ENCODE measurements at regions not wholly inside any gene's neighbourhood (a gene's known extent, or its start where the extent isn't known, plus 50 kb on each side); places are given as distances from the start of the nearest gene placed in this dataset.

DNA sequence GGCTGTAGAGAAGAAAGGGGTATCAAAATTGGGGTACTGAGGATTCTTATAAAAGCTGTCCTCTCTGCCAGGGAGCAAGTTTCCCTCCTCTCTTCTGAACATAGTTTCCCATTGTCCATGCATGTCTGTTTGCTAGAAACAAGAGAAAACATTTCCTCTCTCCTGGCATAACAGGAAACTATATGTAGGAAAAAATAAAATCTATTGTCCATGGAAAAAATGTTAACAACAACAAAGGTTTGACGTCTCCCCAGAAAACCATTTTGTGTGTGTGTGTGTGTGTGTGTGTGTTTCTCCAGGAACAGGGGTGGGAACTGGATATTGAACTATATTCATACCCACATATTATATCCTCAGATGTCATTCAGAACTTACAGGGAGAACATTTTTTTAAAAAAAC, 107.2 kb downstream of the GASK1B start:
- no peaks in the 10 kb centered on the region for H3K36me3 ChIP-seq (ENCODE audit: control insufficient read depth, insufficient read depth, low read length)
- TF ChIP-seq, protein P1, sequence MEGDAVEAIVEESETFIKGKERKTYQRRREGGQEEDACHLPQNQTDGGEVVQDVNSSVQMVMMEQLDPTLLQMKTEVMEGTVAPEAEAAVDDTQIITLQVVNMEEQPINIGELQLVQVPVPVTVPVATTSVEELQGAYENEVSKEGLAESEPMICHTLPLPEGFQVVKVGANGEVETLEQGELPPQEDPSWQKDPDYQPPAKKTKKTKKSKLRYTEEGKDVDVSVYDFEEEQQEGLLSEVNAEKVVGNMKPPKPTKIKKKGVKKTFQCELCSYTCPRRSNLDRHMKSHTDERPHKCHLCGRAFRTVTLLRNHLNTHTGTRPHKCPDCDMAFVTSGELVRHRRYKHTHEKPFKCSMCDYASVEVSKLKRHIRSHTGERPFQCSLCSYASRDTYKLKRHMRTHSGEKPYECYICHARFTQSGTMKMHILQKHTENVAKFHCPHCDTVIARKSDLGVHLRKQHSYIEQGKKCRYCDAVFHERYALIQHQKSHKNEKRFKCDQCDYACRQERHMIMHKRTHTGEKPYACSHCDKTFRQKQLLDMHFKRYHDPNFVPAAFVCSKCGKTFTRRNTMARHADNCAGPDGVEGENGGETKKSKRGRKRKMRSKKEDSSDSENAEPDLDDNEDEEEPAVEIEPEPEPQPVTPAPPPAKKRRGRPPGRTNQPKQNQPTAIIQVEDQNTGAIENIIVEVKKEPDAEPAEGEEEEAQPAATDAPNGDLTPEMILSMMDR (IDR thresholded peaks at IDR 0.05; ENCODE audit: insufficient read depth, low read length, poor library complexity, severe bottlenecking), result no peak
- no peak overlapping the region for H3K4me3 ChIP-seq (replicated peaks; ENCODE audit: low read depth, low read length)
- no peaks in the 10 kb centered on the region for H3K27me3 ChIP-seq (replicated peaks; ENCODE audit: control insufficient read depth, insufficient read depth, low read length)
- no peak for DNase-seq (ENCODE audit: extremely low read depth, insufficient read length)

DNA sequence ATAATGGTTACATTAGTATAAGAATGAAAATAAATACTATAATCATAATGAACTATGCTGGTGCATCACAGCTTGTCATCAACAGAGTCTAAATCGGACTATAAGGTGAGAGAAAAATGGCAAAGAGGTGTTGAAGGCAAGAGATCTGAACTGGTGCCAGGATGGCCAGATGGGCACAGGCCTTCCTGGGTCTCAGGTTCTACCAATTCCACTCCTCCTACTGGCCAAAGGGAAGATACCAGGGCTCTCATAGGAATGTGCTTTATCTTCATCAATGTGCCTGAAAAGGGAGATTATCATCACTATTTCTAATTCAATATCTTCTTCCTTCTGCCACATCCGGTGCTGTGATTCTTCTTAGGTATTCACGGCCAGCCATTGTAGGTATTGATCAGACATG, 107.6 kb downstream of the GASK1B start:
- TF ChIP-seq, protein P1 (IDR thresholded peaks at IDR 0.05; ENCODE audit: insufficient read depth, low read length, poor library complexity, severe bottlenecking), result no peak
- no peak for DNase-seq (ENCODE audit: extremely low read depth, insufficient read length)

DNA sequence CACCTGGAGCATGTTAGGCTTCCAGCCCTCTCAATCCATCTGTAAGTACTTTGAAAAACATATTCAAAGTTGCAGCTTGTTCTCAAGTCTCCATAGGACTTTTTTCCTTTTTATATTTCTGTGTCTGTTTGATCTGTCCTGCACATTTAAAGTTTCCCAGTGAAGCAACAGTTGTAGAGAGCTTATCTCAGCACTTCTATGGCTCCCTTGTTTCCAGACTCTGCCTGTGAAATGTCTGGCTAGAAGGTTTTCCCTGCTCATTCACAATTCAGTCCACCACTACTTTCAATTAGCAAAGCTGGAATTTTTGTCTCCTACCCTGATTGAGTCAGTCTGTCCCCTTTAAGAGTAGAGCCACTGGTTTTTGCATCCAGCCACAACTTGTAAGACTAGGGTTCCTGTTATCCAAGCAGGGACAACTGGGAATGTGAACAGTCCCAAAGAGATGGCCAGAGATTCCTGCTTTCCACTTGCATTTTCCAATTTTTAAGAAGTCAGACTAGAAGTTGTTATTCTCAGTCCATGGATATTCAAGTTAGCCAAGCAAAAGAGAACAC, 116.1 kb downstream of the GASK1B start:
- H3K4me3 ChIP-seq (replicated peaks; ENCODE audit: low read depth, low read length), result no peak overlapping the region
- no peaks in the 10 kb centered on the region for H3K27me3 ChIP-seq (replicated peaks; ENCODE audit: control insufficient read depth, insufficient read depth, low read length)
- TF ChIP-seq, protein P1 (IDR thresholded peaks at IDR 0.05; ENCODE audit: insufficient read depth, low read length, poor library complexity, severe bottlenecking), result no peak
- DNase-seq (ENCODE audit: extremely low read depth, insufficient read length), result no peak
- no peaks in the 10 kb centered on the region for H3K36me3 ChIP-seq (ENCODE audit: control insufficient read depth, insufficient read depth, low read length)

More for the DNA sequence above, 107.6 kb downstream of the GASK1B start:
- Histone ChIP-seq H3K27me3 (replicated peaks; ENCODE audit: control insufficient read depth, insufficient read depth, low read length) (no peaks in the 10 kb centered on the region), H3K36me3 (ENCODE audit: control insufficient read depth, insufficient read depth, low read length) (no peaks in the 10 kb centered on the region), H3K4me3 (replicated peaks; ENCODE audit: low read depth, low read length) (no peak overlapping the region)

DNA sequence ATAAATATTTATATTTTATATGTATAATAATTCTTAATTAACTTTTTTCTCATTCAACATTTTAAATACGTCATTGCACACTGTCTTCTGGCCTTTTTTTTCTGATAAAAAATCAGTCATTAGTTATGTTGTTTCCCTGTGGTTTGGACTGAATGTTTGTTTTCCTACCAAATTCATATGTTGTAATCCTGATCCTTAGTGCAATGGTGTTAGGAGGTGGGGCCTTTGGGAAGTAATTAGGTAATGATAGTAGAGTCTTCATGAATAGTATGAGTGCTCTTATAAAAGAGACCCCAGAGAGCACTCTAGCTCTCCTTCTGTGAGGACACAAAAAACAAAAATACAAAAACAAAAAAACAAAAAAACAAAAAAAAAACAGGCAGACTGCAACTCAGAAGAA, 117.2 kb downstream of the GASK1B start:
- DNase-seq (ENCODE audit: extremely low read depth, insufficient read length), result no peak
- H3K36me3 ChIP-seq (ENCODE audit: control insufficient read depth, insufficient read depth, low read length), result no peaks in the 10 kb centered on the region
- H3K27me3 ChIP-seq (replicated peaks; ENCODE audit: control insufficient read depth, insufficient read depth, low read length), result no peaks in the 10 kb centered on the region
- TF ChIP-seq, protein P1 (IDR thresholded peaks at IDR 0.05; ENCODE audit: insufficient read depth, low read length, poor library complexity, severe bottlenecking), result no peak
- no peak overlapping the region for H3K4me3 ChIP-seq (replicated peaks; ENCODE audit: low read depth, low read length)

DNA sequence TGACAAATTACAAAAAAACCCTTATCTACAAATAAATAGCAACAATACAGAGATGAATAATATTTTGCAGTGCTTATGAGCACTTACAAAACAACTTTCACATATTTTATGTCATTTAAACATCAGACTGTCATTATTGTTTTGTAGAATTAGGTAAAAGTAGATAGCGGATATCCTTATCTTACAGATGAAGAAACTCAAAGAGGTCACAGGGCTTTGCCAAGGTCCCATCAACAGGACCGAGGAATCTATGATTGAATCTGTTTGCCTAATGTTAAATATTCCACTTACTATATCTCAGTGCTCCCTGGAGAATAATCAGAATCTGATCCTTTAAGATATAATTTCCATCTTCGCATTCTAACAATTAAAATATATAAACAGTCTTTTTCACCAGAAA, 119.0 kb downstream of the GASK1B start:
- Histone ChIP-seq H3K36me3 (ENCODE audit: control insufficient read depth, insufficient read depth, low read length) (no peaks in the 10 kb centered on the region), H3K4me3 (replicated peaks; ENCODE audit: low read depth, low read length) (no peak overlapping the region), H3K27me3 (replicated peaks; ENCODE audit: control insufficient read depth, insufficient read depth, low read length) (no peaks in the 10 kb centered on the region)
- DNase-seq (ENCODE audit: extremely low read depth, insufficient read length), result no peak
- TF ChIP-seq, protein P1 (IDR thresholded peaks at IDR 0.05; ENCODE audit: insufficient read depth, low read length, poor library complexity, severe bottlenecking), result no peak

DNA sequence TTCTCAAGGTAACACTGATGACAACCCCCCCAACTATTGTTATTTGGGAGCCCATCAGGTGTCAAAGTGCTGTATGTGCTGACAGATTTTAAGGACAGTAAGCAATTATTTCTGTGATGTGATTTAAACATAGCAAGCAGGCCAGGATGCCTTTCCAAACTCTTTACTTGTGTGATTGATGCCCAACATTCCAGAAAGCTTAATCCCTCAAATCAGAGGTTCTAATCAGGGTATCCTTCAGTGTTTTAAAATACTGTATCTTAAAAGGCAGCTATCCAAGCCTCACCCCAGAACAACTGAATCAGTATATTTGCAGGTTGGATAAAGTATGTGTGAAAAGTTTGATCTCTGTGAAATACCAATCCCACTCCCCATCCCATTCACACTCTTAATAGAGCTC, 119.7 kb downstream of the GASK1B start:
- TF ChIP-seq, protein P1 (IDR thresholded peaks at IDR 0.05; ENCODE audit: insufficient read depth, low read length, poor library complexity, severe bottlenecking), result no peak
- DNase-seq (ENCODE audit: extremely low read depth, insufficient read length), result no peak
- no peak overlapping the region for H3K4me3 ChIP-seq (replicated peaks; ENCODE audit: low read depth, low read length)
- H3K27me3 ChIP-seq (replicated peaks; ENCODE audit: control insufficient read depth, insufficient read depth, low read length), result no peaks in the 10 kb centered on the region
- no peaks in the 10 kb centered on the region for H3K36me3 ChIP-seq (ENCODE audit: control insufficient read depth, insufficient read depth, low read length)
